ENCODE measurements at regions not wholly inside any gene's neighbourhood (a gene's known extent, or its start where the extent isn't known, plus 50 kb on each side); places are given as distances from the start of the nearest gene placed in this dataset.

DNA sequence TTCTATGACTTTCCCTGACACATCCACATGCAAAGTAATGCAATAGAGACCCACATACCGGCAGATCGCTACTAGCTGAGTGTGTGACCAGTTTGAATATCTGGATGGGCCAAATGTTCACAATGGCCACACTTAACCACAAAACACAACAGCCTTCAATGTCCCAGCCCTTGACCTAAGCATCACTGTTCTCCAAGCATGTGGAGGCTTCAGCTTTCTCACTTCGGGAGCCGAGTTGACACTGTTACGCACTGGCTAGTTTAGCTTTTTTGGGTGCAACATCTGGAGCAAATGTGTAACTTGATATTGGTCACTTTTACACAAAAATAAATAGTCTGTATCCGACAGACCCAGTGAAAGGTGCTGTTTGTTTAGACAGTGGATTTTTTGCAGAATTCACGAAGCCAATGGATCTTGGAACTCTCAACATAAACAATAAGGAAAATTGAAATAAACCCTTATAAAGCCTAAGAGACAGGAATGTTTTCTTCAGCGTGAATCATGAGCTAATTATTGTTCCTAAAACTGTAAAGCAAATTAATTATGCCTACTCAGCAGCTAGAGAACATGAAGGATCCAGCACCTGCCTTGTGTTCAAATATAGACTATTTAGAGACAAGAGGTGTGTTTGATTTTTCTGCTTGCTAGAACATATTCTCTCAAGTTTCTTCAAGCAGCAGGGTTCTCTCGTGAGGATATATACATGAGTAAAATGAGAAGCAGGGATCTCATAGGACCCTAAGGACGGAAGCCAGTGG, 117.6 kb upstream of the JCAD start (continued):
- no peak for TF ChIP-seq STAT1 (IDR thresholded peaks at IDR 0.05; ENCODE audit: unreplicated experiment)
- TF ChIP-seq, protein P1, sequence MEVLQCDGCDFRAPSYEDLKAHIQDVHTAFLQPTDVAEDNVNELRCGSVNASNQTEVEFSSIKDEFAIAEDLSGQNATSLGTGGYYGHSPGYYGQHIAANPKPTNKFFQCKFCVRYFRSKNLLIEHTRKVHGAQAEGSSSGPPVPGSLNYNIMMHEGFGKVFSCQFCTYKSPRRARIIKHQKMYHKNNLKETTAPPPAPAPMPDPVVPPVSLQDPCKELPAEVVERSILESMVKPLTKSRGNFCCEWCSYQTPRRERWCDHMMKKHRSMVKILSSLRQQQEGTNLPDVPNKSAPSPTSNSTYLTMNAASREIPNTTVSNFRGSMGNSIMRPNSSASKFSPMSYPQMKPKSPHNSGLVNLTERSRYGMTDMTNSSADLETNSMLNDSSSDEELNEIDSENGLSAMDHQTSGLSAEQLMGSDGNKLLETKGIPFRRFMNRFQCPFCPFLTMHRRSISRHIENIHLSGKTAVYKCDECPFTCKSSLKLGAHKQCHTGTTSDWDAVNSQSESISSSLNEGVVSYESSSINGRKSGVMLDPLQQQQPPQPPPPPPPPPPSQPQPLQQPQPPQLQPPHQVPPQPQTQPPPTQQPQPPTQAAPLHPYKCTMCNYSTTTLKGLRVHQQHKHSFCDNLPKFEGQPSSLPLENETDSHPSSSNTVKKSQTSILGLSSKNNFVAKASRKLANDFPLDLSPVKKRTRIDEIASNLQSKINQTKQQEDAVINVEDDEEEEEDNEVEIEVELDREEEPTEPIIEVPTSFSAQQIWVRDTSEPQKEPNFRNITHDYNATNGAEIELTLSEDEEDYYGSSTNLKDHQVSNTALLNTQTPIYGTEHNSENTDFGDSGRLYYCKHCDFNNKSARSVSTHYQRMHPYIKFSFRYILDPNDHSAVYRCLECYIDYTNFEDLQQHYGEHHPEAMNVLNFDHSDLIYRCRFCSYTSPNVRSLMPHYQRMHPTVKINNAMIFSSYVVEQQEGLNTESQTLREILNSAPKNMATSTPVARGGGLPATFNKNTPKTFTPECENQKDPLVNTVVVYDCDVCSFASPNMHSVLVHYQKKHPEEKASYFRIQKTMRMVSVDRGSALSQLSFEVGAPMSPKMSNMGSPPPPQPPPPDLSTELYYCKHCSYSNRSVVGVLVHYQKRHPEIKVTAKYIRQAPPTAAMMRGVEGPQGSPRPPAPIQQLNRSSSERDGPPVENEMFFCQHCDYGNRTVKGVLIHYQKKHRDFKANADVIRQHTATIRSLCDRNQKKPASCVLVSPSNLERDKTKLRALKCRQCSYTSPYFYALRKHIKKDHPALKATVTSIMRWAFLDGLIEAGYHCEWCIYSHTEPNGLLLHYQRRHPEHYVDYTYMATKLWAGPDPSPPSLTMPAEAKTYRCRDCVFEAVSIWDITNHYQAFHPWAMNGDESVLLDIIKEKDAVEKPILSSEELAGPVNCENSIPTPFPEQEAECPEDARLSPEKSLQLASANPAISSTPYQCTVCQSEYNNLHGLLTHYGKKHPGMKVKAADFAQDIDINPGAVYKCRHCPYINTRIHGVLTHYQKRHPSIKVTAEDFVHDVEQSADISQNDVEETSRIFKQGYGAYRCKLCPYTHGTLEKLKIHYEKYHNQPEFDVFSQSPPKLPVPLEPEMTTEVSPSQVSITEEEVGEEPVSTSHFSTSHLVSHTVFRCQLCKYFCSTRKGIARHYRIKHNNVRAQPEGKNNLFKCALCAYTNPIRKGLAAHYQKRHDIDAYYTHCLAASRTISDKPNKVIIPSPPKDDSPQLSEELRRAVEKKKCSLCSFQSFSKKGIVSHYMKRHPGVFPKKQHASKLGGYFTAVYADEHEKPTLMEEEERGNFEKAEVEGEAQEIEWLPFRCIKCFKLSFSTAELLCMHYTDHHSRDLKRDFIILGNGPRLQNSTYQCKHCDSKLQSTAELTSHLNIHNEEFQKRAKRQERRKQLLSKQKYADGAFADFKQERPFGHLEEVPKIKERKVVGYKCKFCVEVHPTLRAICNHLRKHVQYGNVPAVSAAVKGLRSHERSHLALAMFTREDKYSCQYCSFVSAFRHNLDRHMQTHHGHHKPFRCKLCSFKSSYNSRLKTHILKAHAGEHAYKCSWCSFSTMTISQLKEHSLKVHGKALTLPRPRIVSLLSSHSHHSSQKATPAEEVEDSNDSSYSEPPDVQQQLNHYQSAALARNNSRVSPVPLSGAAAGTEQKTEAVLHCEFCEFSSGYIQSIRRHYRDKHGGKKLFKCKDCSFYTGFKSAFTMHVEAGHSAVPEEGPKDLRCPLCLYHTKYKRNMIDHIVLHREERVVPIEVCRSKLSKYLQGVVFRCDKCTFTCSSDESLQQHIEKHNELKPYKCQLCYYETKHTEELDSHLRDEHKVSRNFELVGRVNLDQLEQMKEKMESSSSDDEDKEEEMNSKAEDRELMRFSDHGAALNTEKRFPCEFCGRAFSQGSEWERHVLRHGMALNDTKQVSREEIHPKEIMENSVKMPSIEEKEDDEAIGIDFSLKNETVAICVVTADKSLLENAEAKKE (CRISPR knock-in tag; IDR thresholded peaks at IDR 0.05): no peak

DNA sequence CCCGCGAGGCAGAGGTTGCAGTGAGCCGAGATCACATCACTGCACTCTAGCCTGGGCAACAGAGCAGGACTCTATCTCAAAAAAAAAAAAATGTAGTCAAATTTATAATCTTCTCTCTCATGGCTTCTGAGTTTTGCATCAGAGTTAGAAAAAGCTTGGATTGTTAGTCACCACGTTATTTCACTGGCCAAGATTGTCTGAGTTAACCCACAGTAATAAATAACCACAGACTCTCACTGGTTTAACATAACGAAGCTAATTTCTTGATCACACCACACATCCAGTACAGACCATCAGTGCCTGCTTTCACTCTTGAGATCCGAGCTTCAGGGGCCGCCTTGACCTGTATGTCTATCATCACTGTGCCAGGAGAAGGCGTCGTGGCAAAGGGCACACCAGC, 116.8 kb upstream of the JCAD start:
- Histone ChIP-seq H3K4me2 (no peak overlapping the region), H3K36me3 (ENCODE audit: insufficient read depth) (no peaks in the 10 kb centered on the region), H3K9me2 (ENCODE audit: insufficient read depth) (no peaks in the 10 kb centered on the region), H2AFZ (no peak overlapping the region), H3K27me3 (ENCODE audit: insufficient read depth) (no peaks in the 10 kb centered on the region), H3K4me1 (ENCODE audit: insufficient read depth) (no peaks in the 10 kb centered on the region), H3K27ac (ENCODE audit: low read depth) (no peak overlapping the region), H3K4me3 (no peak overlapping the region), H4K20me1 (replicated peaks; ENCODE audit: insufficient read depth) (no peaks in the 10 kb centered on the region), H3F3A (replicated peaks; ENCODE audit: low read depth) (no peaks in the 10 kb centered on the region), H3K79me2 (replicated peaks; ENCODE audit: insufficient read depth) (no peaks in the 10 kb centered on the region)
- no peaks in the 10 kb centered on the region for H3K4me1 Mint-ChIP-seq
- H3K9me3 Mint-ChIP-seq: no peaks in the 10 kb centered on the region
- no peak overlapping the region for H3K4me3 Mint-ChIP-seq
- ATAC-seq (no peak), DNase-seq (ENCODE audit: low spot score) (no peak)
- H3K27ac Mint-ChIP-seq: no peak overlapping the region
- H3K27me3 Mint-ChIP-seq (ENCODE audit: insufficient read depth, low read depth, poor library complexity): peaks cover 1% of the 10 kb centered on the region
- TF ChIP-seq, protein P2, sequence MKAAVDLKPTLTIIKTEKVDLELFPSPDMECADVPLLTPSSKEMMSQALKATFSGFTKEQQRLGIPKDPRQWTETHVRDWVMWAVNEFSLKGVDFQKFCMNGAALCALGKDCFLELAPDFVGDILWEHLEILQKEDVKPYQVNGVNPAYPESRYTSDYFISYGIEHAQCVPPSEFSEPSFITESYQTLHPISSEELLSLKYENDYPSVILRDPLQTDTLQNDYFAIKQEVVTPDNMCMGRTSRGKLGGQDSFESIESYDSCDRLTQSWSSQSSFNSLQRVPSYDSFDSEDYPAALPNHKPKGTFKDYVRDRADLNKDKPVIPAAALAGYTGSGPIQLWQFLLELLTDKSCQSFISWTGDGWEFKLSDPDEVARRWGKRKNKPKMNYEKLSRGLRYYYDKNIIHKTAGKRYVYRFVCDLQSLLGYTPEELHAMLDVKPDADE (IDR thresholded peaks at IDR 0.05): no peak
- TF ChIP-seq EZH2phosphoT487 (IDR thresholded peaks at IDR 0.05; ENCODE audit: unreplicated experiment): no peak
- TF ChIP-seq CREB1 (CRISPR knock-in tag; IDR thresholded peaks at IDR 0.05; ENCODE audit: low read depth): no peak
- TF ChIP-seq EZH2 (IDR thresholded peaks at IDR 0.05; ENCODE audit: low read depth, unreplicated experiment): no peak
- TF ChIP-seq, protein P3, sequence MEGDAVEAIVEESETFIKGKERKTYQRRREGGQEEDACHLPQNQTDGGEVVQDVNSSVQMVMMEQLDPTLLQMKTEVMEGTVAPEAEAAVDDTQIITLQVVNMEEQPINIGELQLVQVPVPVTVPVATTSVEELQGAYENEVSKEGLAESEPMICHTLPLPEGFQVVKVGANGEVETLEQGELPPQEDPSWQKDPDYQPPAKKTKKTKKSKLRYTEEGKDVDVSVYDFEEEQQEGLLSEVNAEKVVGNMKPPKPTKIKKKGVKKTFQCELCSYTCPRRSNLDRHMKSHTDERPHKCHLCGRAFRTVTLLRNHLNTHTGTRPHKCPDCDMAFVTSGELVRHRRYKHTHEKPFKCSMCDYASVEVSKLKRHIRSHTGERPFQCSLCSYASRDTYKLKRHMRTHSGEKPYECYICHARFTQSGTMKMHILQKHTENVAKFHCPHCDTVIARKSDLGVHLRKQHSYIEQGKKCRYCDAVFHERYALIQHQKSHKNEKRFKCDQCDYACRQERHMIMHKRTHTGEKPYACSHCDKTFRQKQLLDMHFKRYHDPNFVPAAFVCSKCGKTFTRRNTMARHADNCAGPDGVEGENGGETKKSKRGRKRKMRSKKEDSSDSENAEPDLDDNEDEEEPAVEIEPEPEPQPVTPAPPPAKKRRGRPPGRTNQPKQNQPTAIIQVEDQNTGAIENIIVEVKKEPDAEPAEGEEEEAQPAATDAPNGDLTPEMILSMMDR (conservative IDR thresholded peaks at IDR 0.05; ENCODE audit: low read depth in 2 of 2): no peak
- no peak for TF ChIP-seq ZNF114 (CRISPR knock-in tag; IDR thresholded peaks at IDR 0.05)
- TF ChIP-seq, protein P4, sequence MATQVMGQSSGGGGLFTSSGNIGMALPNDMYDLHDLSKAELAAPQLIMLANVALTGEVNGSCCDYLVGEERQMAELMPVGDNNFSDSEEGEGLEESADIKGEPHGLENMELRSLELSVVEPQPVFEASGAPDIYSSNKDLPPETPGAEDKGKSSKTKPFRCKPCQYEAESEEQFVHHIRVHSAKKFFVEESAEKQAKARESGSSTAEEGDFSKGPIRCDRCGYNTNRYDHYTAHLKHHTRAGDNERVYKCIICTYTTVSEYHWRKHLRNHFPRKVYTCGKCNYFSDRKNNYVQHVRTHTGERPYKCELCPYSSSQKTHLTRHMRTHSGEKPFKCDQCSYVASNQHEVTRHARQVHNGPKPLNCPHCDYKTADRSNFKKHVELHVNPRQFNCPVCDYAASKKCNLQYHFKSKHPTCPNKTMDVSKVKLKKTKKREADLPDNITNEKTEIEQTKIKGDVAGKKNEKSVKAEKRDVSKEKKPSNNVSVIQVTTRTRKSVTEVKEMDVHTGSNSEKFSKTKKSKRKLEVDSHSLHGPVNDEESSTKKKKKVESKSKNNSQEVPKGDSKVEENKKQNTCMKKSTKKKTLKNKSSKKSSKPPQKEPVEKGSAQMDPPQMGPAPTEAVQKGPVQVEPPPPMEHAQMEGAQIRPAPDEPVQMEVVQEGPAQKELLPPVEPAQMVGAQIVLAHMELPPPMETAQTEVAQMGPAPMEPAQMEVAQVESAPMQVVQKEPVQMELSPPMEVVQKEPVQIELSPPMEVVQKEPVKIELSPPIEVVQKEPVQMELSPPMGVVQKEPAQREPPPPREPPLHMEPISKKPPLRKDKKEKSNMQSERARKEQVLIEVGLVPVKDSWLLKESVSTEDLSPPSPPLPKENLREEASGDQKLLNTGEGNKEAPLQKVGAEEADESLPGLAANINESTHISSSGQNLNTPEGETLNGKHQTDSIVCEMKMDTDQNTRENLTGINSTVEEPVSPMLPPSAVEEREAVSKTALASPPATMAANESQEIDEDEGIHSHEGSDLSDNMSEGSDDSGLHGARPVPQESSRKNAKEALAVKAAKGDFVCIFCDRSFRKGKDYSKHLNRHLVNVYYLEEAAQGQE (IDR thresholded peaks at IDR 0.05; ENCODE audit: unreplicated experiment): no peak
- TF ChIP-seq NANOG (IDR thresholded peaks at IDR 0.05; ENCODE audit: borderline replicate concordance): no peak
- H3K36me3 Mint-ChIP-seq (ENCODE audit: low read depth): no peaks in the 10 kb centered on the region

Data from GM23338 (cell line).